Retina (tissue), 1 donor: ENCODE measurements at regions not wholly inside any gene's neighbourhood (a gene's known extent, or its start where the extent isn't known, plus 50 kb on each side); places are given as distances from the start of the nearest gene placed in this dataset.

ENCODE experiments used
- DNase-seq: peaks from one replicate; pipeline ENCODE4 v3.0.0-alpha.2; 2016

DNA sequence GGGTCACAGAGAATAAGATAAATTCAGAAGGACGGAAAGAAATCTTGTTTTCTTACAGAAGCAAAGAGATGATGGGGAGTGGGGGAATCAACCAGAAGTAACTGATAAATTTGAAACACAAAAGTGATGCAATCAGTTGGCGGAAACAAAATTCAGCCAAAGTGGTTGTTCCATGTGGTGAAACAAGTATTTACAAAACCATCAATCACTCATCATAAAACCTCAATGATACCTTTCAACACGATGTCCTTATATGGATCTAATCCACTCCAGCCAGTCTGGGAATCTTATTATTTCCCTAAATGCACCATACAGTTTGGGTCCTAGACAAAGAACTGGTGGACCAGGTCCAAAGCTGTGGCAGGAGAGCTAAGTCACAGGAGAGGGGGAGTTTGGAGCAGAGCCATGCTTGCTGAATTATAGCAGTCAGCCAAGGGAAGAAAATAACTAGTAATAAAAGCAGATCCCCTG, 303.8 kb upstream of the LRRC7 start:
- no peak for DNase-seq

DNA sequence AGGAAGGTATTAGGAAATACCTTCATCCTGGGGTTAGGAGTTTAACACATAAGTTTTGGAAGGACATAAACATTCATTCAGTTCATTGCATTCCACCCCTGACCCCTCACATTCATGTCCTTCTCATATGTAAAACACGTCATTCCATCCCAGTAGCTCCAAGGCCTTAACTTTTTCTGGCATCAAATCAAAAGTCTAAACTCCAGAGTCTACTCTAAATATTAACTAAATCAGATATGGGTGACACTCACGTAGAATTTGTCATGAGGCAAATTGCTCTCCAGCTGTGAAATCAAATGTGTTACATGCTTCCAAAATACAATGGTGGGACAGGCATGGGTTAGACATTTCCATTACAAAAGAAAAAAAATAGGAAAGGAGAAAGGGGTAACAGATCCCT, 298.2 kb upstream of the LRRC7 start:
- DNase-seq: no peak

DNA sequence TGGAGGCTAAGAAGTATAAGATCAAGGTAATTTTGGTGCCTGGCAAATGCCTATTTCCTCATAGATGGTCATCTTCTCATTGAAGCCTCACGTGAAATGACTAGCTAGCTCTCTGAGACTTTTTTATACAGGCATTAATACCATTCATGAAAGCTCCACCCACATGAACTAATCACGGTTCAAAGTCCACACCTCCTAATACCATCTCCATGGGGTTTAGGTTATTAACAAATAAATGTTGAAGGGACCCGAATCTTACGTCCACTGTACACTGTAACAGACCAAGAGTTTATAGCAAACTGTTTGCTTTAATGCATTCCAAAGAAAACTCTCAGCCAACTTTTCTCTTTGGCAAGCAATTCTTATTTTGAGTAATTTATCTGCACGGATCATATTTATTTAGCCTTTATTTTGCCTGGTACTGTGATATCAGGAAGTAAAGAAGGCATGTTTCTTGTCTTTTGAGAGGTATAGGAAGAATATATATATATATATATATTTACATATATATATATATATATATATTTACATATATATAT, 296.1 kb upstream of the LRRC7 start:
- no peak for DNase-seq

- DNase-seq: no peak
Measured at GRCh38 chr1:69272684-69273083, 295.0 kb upstream of the LRRC7 start.

DNA sequence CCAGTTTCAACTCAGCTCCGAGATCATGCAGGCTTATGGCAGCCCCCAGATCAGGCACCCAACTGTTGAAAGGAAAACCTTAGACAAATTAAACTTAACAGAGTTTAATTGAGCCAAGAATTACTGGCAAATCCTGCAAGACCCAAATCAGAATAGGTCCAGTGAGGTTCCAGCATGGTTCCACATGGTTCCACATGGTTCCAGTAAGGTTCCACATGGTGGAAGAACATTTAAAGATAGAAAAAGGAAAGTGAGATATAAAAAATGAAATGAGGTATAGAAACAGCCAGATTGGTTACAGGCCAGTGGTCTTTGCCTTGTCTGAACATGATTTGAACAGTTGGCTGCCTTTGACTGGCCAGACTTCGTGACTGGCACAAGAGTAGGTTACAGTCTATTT, 288.8 kb upstream of the LRRC7 start:
- DNase-seq: no peak

DNA sequence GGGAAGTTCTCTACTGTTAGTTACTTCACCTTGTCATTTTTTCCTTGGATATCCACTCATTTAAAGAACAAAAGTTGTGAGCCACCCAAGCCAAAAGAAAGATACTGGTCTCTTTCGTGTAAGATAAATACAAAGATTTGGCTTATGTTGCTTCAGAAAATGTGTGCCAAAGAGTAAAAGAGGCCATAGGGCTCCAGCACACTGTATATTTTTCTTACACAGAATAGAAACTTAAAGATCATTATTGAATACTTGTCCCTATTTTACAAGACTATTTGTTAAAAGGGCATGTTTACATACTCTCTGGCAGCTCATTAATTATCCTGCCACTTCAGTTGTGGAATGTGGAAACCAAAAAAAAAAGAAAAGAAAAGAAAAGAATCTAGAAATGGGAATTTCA, 284.2 kb upstream of the LRRC7 start:
- DNase-seq: no peak

DNA sequence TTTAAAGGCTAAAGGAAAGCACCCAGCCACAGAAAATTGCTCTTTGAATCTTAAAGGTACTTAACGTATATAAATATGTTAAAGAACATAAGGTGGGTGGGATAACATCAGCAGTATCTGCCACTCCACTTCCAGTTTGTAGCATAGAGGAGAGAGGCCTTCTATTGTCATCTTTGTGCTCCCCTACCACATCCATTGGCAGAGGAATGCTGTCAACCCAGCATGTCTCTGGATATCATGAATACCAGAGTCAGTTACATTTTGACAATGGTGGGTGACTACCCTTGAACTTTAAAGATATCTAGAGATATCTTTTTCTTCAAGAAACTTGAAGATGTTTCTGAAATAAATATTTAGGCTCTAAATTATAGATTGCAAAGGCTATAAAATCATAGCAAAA, 283.2 kb upstream of the LRRC7 start:
- no peak for DNase-seq

DNA sequence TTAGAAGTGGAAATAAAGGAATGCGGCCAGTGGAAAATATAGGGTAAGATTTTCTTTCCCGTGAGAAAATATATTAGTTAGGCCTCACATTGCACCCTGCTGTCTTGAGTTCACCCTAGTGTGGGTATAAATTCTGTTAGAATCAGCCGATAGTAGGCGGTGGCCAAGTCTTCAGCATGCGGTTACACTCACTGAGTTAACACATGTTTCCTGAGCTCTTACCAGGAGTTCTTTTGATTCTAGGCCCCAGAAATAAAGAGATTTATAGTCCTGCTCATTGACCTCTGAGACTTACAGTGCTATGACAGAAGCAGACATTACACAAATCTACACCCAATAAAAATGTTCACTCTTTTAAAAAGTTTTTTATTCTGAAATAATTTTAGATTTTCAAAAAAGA, 279.3 kb upstream of the LRRC7 start:
- no peak for DNase-seq

DNA sequence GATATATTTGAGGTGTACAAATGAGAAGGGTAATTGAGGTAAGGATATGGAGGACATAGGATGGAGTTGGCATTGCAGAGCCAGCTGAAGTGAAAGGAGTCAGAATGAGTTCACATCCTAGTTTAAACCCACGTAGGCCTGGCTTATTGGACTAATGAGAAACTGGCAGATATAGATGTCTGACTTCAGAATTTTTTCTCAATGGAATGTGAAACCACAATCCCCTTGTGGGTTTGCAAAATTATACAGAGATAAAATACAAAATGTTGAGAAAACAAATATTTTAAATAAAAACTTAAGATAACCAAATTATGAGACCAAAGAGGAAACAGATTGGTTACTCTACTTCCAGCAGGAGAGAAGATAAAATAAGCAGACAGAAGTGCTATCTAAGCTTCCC, 277.4 kb upstream of the LRRC7 start:
- no peak for DNase-seq

DNA sequence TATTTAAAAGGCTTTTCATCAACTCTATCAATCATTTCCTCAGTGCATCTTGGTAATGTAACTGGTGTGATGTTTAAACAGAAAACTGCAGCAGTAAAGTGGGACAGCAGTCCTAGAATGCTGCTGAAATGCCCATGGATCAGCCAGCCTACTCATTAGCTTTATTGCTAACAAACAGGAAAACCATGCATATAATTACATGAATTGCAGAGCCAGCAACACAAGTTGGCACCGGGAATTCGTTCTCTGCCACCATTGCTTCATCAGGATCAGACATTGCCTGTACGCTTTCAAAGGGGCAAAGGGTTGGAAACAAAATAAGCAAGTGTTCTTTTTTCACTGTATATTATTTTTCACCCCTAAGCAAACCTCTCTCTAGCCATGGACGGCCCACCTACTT, 276.2 kb upstream of the LRRC7 start:
- no peak for DNase-seq

DNA sequence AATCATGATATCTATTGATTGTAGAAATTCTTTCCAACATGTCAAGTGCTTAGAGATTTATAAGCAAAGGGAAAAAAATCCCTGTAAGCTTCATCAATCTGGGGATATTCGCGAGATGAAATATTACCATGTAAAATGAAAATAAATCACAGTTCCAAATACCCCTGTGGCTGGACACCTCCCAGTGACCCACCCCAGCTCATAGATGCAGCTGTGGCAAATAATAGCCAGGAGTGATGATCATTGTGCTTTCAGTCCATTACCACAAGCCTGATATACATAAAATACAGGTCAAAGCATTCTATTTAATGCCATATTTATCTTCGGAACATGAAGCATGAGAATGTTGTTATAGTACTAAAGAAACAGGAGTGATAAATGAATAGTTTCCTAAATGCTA, 274.9 kb upstream of the LRRC7 start:
- no peak for DNase-seq

DNA sequence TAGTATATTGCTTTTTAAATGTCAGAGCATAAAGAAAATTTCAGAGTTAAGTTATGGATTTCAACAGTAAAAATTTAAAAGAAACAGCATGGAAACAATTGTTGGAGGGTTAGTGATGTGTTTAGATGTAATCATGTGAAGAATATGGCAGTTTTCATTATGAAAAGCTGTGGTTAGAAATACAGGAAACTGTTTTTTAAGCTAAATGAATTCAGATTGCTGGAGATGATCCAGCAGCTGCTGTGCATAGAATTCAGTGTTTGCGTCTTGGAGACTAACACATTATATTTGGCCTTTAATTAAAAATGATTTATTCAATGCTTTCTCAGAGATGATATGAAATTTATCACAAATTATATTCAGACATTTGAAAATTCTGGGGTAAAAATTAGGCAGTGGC, 273.6 kb upstream of the LRRC7 start:
- no peak for DNase-seq

- DNase-seq: no peak
Measured at GRCh38 chr1:69295265-69295664, 272.5 kb upstream of the LRRC7 start.

- DNase-seq: no peak
Measured at GRCh38 chr1:69305621-69306020, 262.1 kb upstream of the LRRC7 start.

- no peak for DNase-seq
Measured at GRCh38 chr1:69312055-69312732, 255.5 kb upstream of the LRRC7 start.

GRCh38 chr1:69313118-69313517, 254.6 kb upstream of the LRRC7 start:
- no peak for DNase-seq

- no peak for DNase-seq
Measured at GRCh38 chr1:69315416-69315815, 252.3 kb upstream of the LRRC7 start.

GRCh38 chr1:69315823-69316222, 251.9 kb upstream of the LRRC7 start:
- DNase-seq: peak; percentile 18

GRCh38 chr1:69319287-69319686, 248.4 kb upstream of the LRRC7 start:
- DNase-seq: no peak

GRCh38 chr1:69320757-69321211, 246.9 kb upstream of the LRRC7 start:
- no peak for DNase-seq

GRCh38 chr1:69321311-69321710, 246.4 kb upstream of the LRRC7 start:
- no peak for DNase-seq

- DNase-seq: no peak
Measured at GRCh38 chr1:69328186-69328585, 239.5 kb upstream of the LRRC7 start.

DNA sequence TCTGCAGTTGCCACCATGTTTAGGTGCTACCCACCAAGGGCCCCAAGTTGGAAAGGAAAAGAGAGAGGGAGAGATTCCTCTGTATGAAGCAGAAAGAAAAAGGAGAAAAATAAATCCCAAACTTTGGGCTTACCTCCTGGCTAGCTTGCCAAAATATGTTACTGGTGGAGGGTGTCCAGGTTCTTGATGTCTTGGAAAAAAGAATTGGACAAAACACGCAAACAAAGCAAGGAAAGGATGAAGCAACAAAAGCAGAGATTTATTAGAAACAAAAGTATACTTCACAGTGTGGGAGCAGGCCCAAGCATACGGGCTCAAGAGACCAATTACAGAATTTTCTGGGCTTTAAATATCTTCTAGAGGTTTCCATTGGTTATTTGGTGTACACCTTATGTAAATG, 204.5 kb upstream of the LRRC7 start:
- no peak for DNase-seq

DNA sequence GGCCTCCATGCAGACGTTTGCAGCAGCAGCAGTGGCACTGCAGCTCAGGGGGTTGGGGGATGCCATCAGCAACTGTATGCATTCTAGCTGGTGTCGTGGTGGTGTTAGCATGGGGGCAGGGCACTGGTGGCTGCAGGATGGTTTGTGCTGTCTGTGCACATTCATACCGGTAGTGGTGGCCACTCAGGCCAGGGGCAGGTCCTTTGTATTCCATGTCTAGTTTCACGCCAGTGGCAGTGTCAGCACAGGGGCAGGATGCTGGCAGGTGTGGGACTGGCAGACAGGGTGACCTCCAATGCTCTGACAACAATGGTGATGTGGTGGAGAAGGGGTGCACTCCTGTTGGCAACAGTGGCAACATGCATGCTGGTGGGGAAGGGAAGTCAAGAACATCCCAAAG, 194.2 kb upstream of the LRRC7 start:
- no peak for DNase-seq

DNA sequence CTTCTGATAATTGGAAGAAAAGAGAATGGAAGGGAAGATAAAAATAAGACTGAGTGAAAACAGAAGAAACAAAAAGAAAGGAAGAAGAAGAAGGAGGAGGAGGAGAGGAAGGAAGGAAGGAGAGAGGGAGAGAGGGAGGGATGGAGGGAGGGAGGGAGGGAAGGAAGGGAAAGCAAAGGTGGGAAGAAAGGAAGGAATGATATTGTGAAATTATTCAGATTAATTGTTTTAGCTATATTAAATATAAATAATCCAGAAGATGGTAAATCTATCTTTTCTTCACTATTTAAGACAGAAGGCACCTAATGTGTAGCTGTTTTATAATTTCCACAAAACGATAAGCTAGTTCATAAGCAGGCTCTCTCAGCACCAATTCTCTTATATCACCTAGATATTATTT, 191.3 kb upstream of the LRRC7 start:
- no peak for DNase-seq
